ENCODE measurements at regions not wholly inside any gene's neighbourhood (a gene's known extent, or its start where the extent isn't known, plus 50 kb on each side); places are given as distances from the start of the nearest gene placed in this dataset.

GRCh38 chr20:39399463-39399862 lies 437.3 kb downstream of the DHX35 start:
- peaks cover 2% of the 10 kb centered on the region for H3K27me3 ChIP-seq (ENCODE audit: control insufficient read depth, insufficient read depth, low read length)
- no peak for DNase-seq
- H3K36me3 ChIP-seq (ENCODE audit: control insufficient read depth, insufficient read depth, low read length) = no peaks in the 10 kb centered on the region
- no peaks in the 10 kb centered on the region for H3K9me3 ChIP-seq (replicated peaks; ENCODE audit: control insufficient read depth, low read depth, low read length)
- no peaks in the 10 kb centered on the region for H3K4me1 ChIP-seq (ENCODE audit: control insufficient read depth, insufficient read depth, low read length)
- H3K27ac ChIP-seq (ENCODE audit: low read length) = no peak overlapping the region
- no peak overlapping the region for H3K4me3 ChIP-seq (ENCODE audit: low read length)

- no peak for DNase-seq
- Histone ChIP-seq H3K4me1 (ENCODE audit: control insufficient read depth, insufficient read depth, low read length) (no peaks in the 10 kb centered on the region), H3K27ac (ENCODE audit: low read length) (no peak overlapping the region), H3K4me3 (ENCODE audit: low read length) (no peak overlapping the region), H3K9me3 (replicated peaks; ENCODE audit: control insufficient read depth, low read depth, low read length) (no peaks in the 10 kb centered on the region), H3K27me3 (ENCODE audit: control insufficient read depth, insufficient read depth, low read length) (peaks cover 2% of the 10 kb centered on the region), H3K36me3 (ENCODE audit: control insufficient read depth, insufficient read depth, low read length) (no peaks in the 10 kb centered on the region)
- no CpG with 5 or more reads among the region's 2 CpGs for WGBS (ENCODE audit: insufficient coverage)
Measured at GRCh38 chr20:39398656-39399055, 436.5 kb downstream of the DHX35 start.

GRCh38 chr20:39397646-39398045 lies 435.5 kb downstream of the DHX35 start:
- Histone ChIP-seq H3K36me3 (ENCODE audit: control insufficient read depth, insufficient read depth, low read length) (no peaks in the 10 kb centered on the region), H3K9me3 (replicated peaks; ENCODE audit: control insufficient read depth, low read depth, low read length) (no peaks in the 10 kb centered on the region), H3K4me1 (ENCODE audit: control insufficient read depth, insufficient read depth, low read length) (no peaks in the 10 kb centered on the region), H3K4me3 (ENCODE audit: low read length) (no peak overlapping the region), H3K27ac (ENCODE audit: low read length) (no peak overlapping the region), H3K27me3 (ENCODE audit: control insufficient read depth, insufficient read depth, low read length) (peaks cover 2% of the 10 kb centered on the region)
- whole genome bisulfite sequencing (ENCODE audit: insufficient coverage) = 86% methylated on average over 1 of the region's 2 CpGs
- no peak for DNase-seq

- H3K27me3 ChIP-seq (ENCODE audit: control insufficient read depth, insufficient read depth, low read length) = peaks cover 2% of the 10 kb centered on the region
- H3K4me3 ChIP-seq (ENCODE audit: low read length) = no peak overlapping the region
- no peak overlapping the region for H3K27ac ChIP-seq (ENCODE audit: low read length)
- no peaks in the 10 kb centered on the region for H3K36me3 ChIP-seq (ENCODE audit: control insufficient read depth, insufficient read depth, low read length)
- H3K9me3 ChIP-seq (replicated peaks; ENCODE audit: control insufficient read depth, low read depth, low read length) = no peaks in the 10 kb centered on the region
- DNase-seq = no peak
- WGBS (ENCODE audit: insufficient coverage) = 85% methylated on average over 7 of the region's 9 CpGs
- H3K4me1 ChIP-seq (ENCODE audit: control insufficient read depth, insufficient read depth, low read length) = no peaks in the 10 kb centered on the region
Measured at GRCh38 chr20:39395478-39396291, 433.5 kb downstream of the DHX35 start.

DNA sequence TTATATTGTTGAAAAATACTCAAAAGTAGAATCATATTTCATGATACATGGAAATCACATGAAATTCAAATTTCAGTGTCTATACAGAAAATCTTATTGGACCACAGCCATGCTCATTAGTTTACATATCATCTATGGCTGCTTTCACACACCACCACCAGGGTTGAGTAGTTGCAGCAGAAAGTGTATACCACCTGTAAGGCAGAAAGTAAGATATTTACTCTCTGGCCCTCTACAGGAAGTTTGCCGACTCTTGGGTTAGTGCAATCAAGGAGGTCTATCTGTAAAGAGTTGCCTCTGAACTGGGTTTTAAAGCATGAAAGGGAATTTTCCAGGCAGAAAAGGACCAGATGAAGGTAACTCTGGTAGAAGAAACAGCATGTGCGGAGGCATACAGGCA lies 432.3 kb downstream of the DHX35 start:
- H3K4me1 ChIP-seq (ENCODE audit: control insufficient read depth, insufficient read depth, low read length) = no peaks in the 10 kb centered on the region
- DNase-seq = no peak
- no peaks in the 10 kb centered on the region for H3K36me3 ChIP-seq (ENCODE audit: control insufficient read depth, insufficient read depth, low read length)
- H3K9me3 ChIP-seq (replicated peaks; ENCODE audit: control insufficient read depth, low read depth, low read length) = no peaks in the 10 kb centered on the region
- no peak overlapping the region for H3K4me3 ChIP-seq (ENCODE audit: low read length)
- WGBS (ENCODE audit: insufficient coverage) = 90% methylated on average over 2 of the region's 2 CpGs
- no peak overlapping the region for H3K27ac ChIP-seq (ENCODE audit: low read length)
- H3K27me3 ChIP-seq (ENCODE audit: control insufficient read depth, insufficient read depth, low read length) = peaks cover 2% of the 10 kb centered on the region

- H3K4me3 ChIP-seq (ENCODE audit: low read length) = no peak overlapping the region
- H3K36me3 ChIP-seq (ENCODE audit: control insufficient read depth, insufficient read depth, low read length) = no peaks in the 10 kb centered on the region
- 64% methylated on average over 1 of the region's 5 CpGs for WGBS (ENCODE audit: insufficient coverage)
- no peaks in the 10 kb centered on the region for H3K9me3 ChIP-seq (replicated peaks; ENCODE audit: control insufficient read depth, low read depth, low read length)
- no peaks in the 10 kb centered on the region for H3K27me3 ChIP-seq (ENCODE audit: control insufficient read depth, insufficient read depth, low read length)
- no peak for DNase-seq
- no peaks in the 10 kb centered on the region for H3K4me1 ChIP-seq (ENCODE audit: control insufficient read depth, insufficient read depth, low read length)
- no peak overlapping the region for H3K27ac ChIP-seq (ENCODE audit: low read length)
Measured at GRCh38 chr20:39390186-39390585, 428.0 kb downstream of the DHX35 start.

DNA sequence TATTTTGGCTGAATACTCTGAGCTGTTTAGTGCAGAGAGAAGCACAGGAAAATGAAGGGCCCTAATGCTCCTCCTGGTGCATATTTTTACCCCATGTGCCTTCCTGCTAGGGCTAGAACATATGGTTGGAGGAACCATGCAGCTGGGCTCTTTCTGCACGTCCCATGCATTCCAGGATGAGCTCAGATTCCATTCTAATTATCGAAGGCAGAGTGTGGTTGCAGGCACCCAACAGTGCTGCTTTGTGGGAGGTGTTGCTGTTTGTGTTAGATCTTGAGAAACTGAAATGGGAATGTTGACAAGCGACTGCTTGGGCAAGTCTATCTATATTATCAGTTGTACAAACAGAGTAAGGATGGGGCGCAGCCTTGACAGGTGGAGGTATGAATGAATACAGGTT lies 419.5 kb downstream of the DHX35 start:
- 56% methylated on average over 2 of the region's 4 CpGs for WGBS (ENCODE audit: insufficient coverage)
- Histone ChIP-seq H3K9me3 (replicated peaks; ENCODE audit: control insufficient read depth, low read depth, low read length) (no peaks in the 10 kb centered on the region), H3K27me3 (ENCODE audit: control insufficient read depth, insufficient read depth, low read length) (no peaks in the 10 kb centered on the region), H3K36me3 (ENCODE audit: control insufficient read depth, insufficient read depth, low read length) (no peaks in the 10 kb centered on the region), H3K27ac (ENCODE audit: low read length) (no peak overlapping the region), H3K4me1 (ENCODE audit: control insufficient read depth, insufficient read depth, low read length) (peaks cover 4% of the 10 kb centered on the region), H3K4me3 (ENCODE audit: low read length) (no peak overlapping the region)
- peak; percentile 9 for DNase-seq

DNA sequence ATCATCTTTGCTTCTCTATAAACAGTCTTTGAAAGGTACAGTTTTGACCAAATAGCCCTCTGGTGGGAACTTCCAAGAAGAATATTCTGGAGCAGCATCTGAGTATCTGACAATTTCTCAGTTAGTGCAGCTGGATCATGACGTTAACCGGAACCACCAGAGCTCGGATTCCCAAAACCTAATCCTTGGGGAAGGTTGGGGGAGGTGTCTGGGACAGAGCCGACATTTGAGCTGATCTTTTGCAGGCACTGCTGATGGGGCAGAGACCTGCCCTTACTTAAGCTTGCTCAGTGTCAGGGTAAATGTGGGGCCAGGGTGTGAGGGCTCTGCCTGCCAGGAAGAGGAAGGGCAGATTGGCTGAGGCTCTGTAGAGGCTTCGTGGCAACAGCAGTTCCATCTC lies 416.6 kb downstream of the DHX35 start:
- 14% methylated on average over 4 of the region's 5 CpGs for WGBS (ENCODE audit: insufficient coverage)
- no peak overlapping the region for H3K4me3 ChIP-seq (ENCODE audit: low read length)
- peaks cover 4% of the 10 kb centered on the region for H3K4me1 ChIP-seq (ENCODE audit: control insufficient read depth, insufficient read depth, low read length)
- no peak overlapping the region for H3K27ac ChIP-seq (ENCODE audit: low read length)
- no peaks in the 10 kb centered on the region for H3K36me3 ChIP-seq (ENCODE audit: control insufficient read depth, insufficient read depth, low read length)
- DNase-seq = peak; percentile 54
- no peaks in the 10 kb centered on the region for H3K27me3 ChIP-seq (ENCODE audit: control insufficient read depth, insufficient read depth, low read length)
- no peaks in the 10 kb centered on the region for H3K9me3 ChIP-seq (replicated peaks; ENCODE audit: control insufficient read depth, low read depth, low read length)

GRCh38 chr20:39376788-39377187 lies 414.6 kb downstream of the DHX35 start:
- H3K4me3 ChIP-seq (ENCODE audit: low read length) = no peak overlapping the region
- no CpG with 5 or more reads among the region's 4 CpGs for WGBS (ENCODE audit: insufficient coverage)
- no peaks in the 10 kb centered on the region for H3K36me3 ChIP-seq (ENCODE audit: control insufficient read depth, insufficient read depth, low read length)
- peaks cover 4% of the 10 kb centered on the region for H3K4me1 ChIP-seq (ENCODE audit: control insufficient read depth, insufficient read depth, low read length)
- peak; percentile 4 for DNase-seq
- no peaks in the 10 kb centered on the region for H3K9me3 ChIP-seq (replicated peaks; ENCODE audit: control insufficient read depth, low read depth, low read length)
- H3K27me3 ChIP-seq (ENCODE audit: control insufficient read depth, insufficient read depth, low read length) = no peaks in the 10 kb centered on the region
- no peak overlapping the region for H3K27ac ChIP-seq (ENCODE audit: low read length)

GRCh38 chr20:39364320-39364719 lies 402.2 kb downstream of the DHX35 start:
- Histone ChIP-seq H3K4me3 (ENCODE audit: low read length) (no peak overlapping the region), H3K27ac (ENCODE audit: low read length) (no peak overlapping the region), H3K36me3 (ENCODE audit: control insufficient read depth, insufficient read depth, low read length) (no peaks in the 10 kb centered on the region), H3K27me3 (ENCODE audit: control insufficient read depth, insufficient read depth, low read length) (no peaks in the 10 kb centered on the region), H3K9me3 (replicated peaks; ENCODE audit: control insufficient read depth, low read depth, low read length) (no peaks in the 10 kb centered on the region), H3K4me1 (ENCODE audit: control insufficient read depth, insufficient read depth, low read length) (no peaks in the 10 kb centered on the region)
- WGBS (ENCODE audit: insufficient coverage) = 75% methylated on average over 2 of the region's 2 CpGs
- DNase-seq = no peak
